ENCODE measurements at regions not wholly inside any gene's neighbourhood (a gene's known extent, or its start where the extent isn't known, plus 50 kb on each side); places are given as distances from the start of the nearest gene placed in this dataset.
A peak's percentile ranks its signal among the peaks of the same experiment; 100 is the strongest.
"Not testable (repeated sequence)": the region's sequence is repeated elsewhere in the genome, so short reads cannot be mapped to it uniquely, and the experiment has no call there.

- DNase-seq = no peak
These were observed 191.1 kb upstream of the LHX8 start for GRCh38 chr1:74943046-74943445.

- no peak for DNase-seq
These were observed 187.8 kb upstream of the LHX8 start for GRCh38 chr1:74946388-74946787.

GRCh38 chr1:74949348-74949747 lies 184.8 kb upstream of the LHX8 start:
- DNase-seq = not testable (repeated sequence)

GRCh38 chr1:74951981-74952380 lies 182.2 kb upstream of the LHX8 start:
- DNase-seq = not testable (repeated sequence)

- no peak for DNase-seq
These were observed 181.4 kb upstream of the LHX8 start for GRCh38 chr1:74952786-74953185.

- no peak for DNase-seq
These were observed 180.6 kb upstream of the LHX8 start for GRCh38 chr1:74953622-74954021.

GRCh38 chr1:74963120-74963519 lies 171.1 kb upstream of the LHX8 start:
- DNase-seq = no peak

GRCh38 chr1:74964508-74965102 lies 169.6 kb upstream of the LHX8 start:
- DNase-seq = peak in 14 of 58 donors; percentile 0 to 80 (median 3)

- no peak for DNase-seq
These were observed 164.5 kb upstream of the LHX8 start for GRCh38 chr1:74969566-74970135.

GRCh38 chr1:74971982-74972381 lies 162.2 kb upstream of the LHX8 start:
- DNase-seq = no peak

- DNase-seq = no peak
These were observed 157.7 kb upstream of the LHX8 start for GRCh38 chr1:74976491-74976890.

- DNase-seq = not testable (repeated sequence)
These were observed 141.7 kb upstream of the LHX8 start for GRCh38 chr1:74992448-74992847.

GRCh38 chr1:74995821-74996220 lies 138.4 kb upstream of the LHX8 start:
- DNase-seq = no peak

- no peak for DNase-seq
These were observed 123.6 kb upstream of the LHX8 start for GRCh38 chr1:75010547-75010946.

GRCh38 chr1:75014250-75014649 lies 119.9 kb upstream of the LHX8 start:
- no peak for DNase-seq

GRCh38 chr1:75023005-75023404 lies 111.2 kb upstream of the LHX8 start:
- DNase-seq = no peak

GRCh38 chr1:75034376-75034775 lies 99.8 kb upstream of the LHX8 start:
- no peak for DNase-seq

- DNase-seq = no peak
These were observed 98.7 kb upstream of the LHX8 start for GRCh38 chr1:75035536-75035935.

- no peak for DNase-seq
These were observed 81.0 kb upstream of the LHX8 start for GRCh38 chr1:75053207-75053606.

- no peak for DNase-seq
These were observed 75.8 kb upstream of the LHX8 start for GRCh38 chr1:75058424-75058823.

- DNase-seq = no peak
These were observed 72.1 kb upstream of the LHX8 start for GRCh38 chr1:75062111-75062510.

GRCh38 chr1:75067975-75068374 lies 66.2 kb upstream of the LHX8 start:
- no peak for DNase-seq

GRCh38 chr1:75074831-75075395 lies 59.3 kb upstream of the LHX8 start:
- no peak for DNase-seq

Measured in anterior cingulate cortex (tissue), 58 donors.